ENCODE measurements at regions not wholly inside any gene's neighbourhood (a gene's known extent, or its start where the extent isn't known, plus 50 kb on each side); places are given as distances from the start of the nearest gene placed in this dataset.

- TF ChIP-seq CHD7 (IDR thresholded peaks at IDR 0.05; ENCODE audit: insufficient replicate concordance, low read length) (no peak), SRF (IDR thresholded peaks at IDR 0.05; ENCODE audit: low read depth, low read length) (no peak), TEAD4 (IDR thresholded peaks at IDR 0.05; ENCODE audit: low read depth, low read length) (no peak), JUND (IDR thresholded peaks at IDR 0.05; ENCODE audit: low read length) (no peak), KDM1A (IDR thresholded peaks at IDR 0.05; ENCODE audit: borderline replicate concordance, low read length) (no peak), CBX8 (IDR thresholded peaks at IDR 0.05; ENCODE audit: borderline replicate concordance, low read depth, low read length) (no peak), TBP (IDR thresholded peaks at IDR 0.05; ENCODE audit: low read depth, low read length) (no peak), EZH2 (IDR thresholded peaks at IDR 0.05; ENCODE audit: low read depth, low read length, severe bottlenecking) (no peak), POLR2A (IDR thresholded peaks at IDR 0.05; ENCODE audit: control extremely low read depth in 1 of 2, low read depth in 2 of 2, low read length in 2 of 2) (no peak), PHF8 (conservative IDR thresholded peaks at IDR 0.05; ENCODE audit: low read depth, low read length) (no peak)
Measured at GRCh38 chr2:64250751-64251423, 106.7 kb upstream of the PELI1 start (continued).

All from H1 (cell line).